Coronary artery (tissue), 2 donors: ENCODE measurements at regions not wholly inside any gene's neighbourhood (a gene's known extent, or its start where the extent isn't known, plus 50 kb on each side); places are given as distances from the start of the nearest gene placed in this dataset.

ENCODE experiments used
- DNase-seq: peaks from one replicate; pipeline ENCODE4 v3.0.0-alpha.2; 2017; ENCODE audit warnings: low spot score
- H3K27ac ChIP-seq, 2 donors: fragments of 200-600 bp; sonication (generic); one replicate each; pipeline ENCODE4 v1.5.1; 2016 to 2019
- H3K4me3 ChIP-seq: fragments of 200-600 bp; sonication (generic); 2 replicates; pipeline ENCODE4 v1.5.1; 2016; ENCODE audit warnings: mild to moderate bottlenecking, moderate library complexity
- CTCF ChIP-seq: fragments of 200-600 bp; sonication (generic); IDR thresholded peaks from one replicate; pipeline ENCODE4 v1.5.1; 2019; ENCODE audit warnings: antibody characterized with exemption

GRCh38 chr6:147839708-147840610, 331.5 kb downstream of the SAMD5 start:
- no peak overlapping the region for H3K27ac ChIP-seq
- no peak for DNase-seq
- no peak for TF ChIP-seq CTCF

GRCh38 chr6:147841547-147842148, 333.2 kb downstream of the SAMD5 start:
- DNase-seq = no peak
- TF ChIP-seq CTCF = no peak
- Histone ChIP-seq H3K4me3 (no peak overlapping the region), H3K27ac (no peak overlapping the region)

More at GRCh38 chr6:147839708-147840610, 331.5 kb downstream of the SAMD5 start:
- no peak overlapping the region for H3K4me3 ChIP-seq

- no peak overlapping the region for H3K4me3 ChIP-seq
- TF ChIP-seq CTCF = no peak
- no peak overlapping the region for H3K27ac ChIP-seq
- no peak for DNase-seq
Observed at GRCh38 chr6:147849401-147850330, 341.2 kb downstream of the SAMD5 start.

GRCh38 chr6:147852772-147853171, 344.3 kb downstream of the SAMD5 start:
- H3K4me3 ChIP-seq = no peak overlapping the region
- TF ChIP-seq CTCF = no peak
- no peak for DNase-seq
- no peak overlapping the region for H3K27ac ChIP-seq

- H3K27ac ChIP-seq = no peak overlapping the region
- no peak for DNase-seq
- TF ChIP-seq CTCF = no peak
- H3K4me3 ChIP-seq = no peak overlapping the region
Observed at GRCh38 chr6:147853574-147853973, 345.1 kb downstream of the SAMD5 start.

GRCh38 chr6:147855803-147856482, 347.5 kb downstream of the SAMD5 start:
- DNase-seq = no peak
- Histone ChIP-seq H3K27ac (no peak overlapping the region), H3K4me3 (no peak overlapping the region)
- TF ChIP-seq CTCF = no peak
